H1 (cell line): ENCODE measurements at regions not wholly inside any gene's neighbourhood (a gene's known extent, or its start where the extent isn't known, plus 50 kb on each side); places are given as distances from the start of the nearest gene placed in this dataset.

ENCODE experiments used
- CTCF ChIA-PET: fragments of 300-600 bp; sonication (Branson Sonifier 250); formaldehyde crosslinking; loops from one replicate; lab custom pipeline; 2021; ENCODE audit not compliant: partially characterized antibody; lab: Charles Lee
- POLR2A ChIA-PET: fragments of 300-600 bp; sonication (Branson Sonifier 250); formaldehyde crosslinking; loops from one replicate; lab custom pipeline; 2021; ENCODE audit warnings: inconsistent platforms; ENCODE audit not compliant: partially characterized antibody; lab: Charles Lee
- DNase-seq, 2 experiments: peaks; one replicate each; pipeline versions ENCODE4 v3.0.0 to v3.0.0-alpha.2; 2010 to 2022; ENCODE audit warnings: low spot score in 2 of 2, low read depth in 1 of 2, mixed read lengths in 1 of 2
- FAIRE-seq: peaks from 2 replicates; lab custom pipeline; 2011; peaks lifted over from hg19 to GRCh38; lab: Jason Lieb, UNC
- H2AFZ ChIP-seq: 2 replicates; pipeline ENCODE4 v1.8.1; 2012; ENCODE audit warnings: low read length, inconsistent platforms
- H2AK5ac ChIP-seq: 2 replicates; pipeline ENCODE4 v1.6.1; 2013; ENCODE audit warnings: low read depth, low read length
- H2BK120ac ChIP-seq: replicated peaks from 2 replicates; pipeline ENCODE3; 2013; ENCODE audit warnings: low read depth, low read length, inconsistent platforms
- H2BK12ac ChIP-seq: 2 replicates; pipeline ENCODE4 v1.6.1; 2013; ENCODE audit warnings: low read depth, low read length
- H2BK15ac ChIP-seq: 2 replicates; pipeline ENCODE4 v1.6.1; 2013; ENCODE audit warnings: low read length
- H2BK20ac ChIP-seq: 2 replicates; pipeline ENCODE4 v1.6.1; 2013; ENCODE audit warnings: low read length
- H2BK5ac ChIP-seq: 2 replicates; pipeline ENCODE4 v1.6.1; 2013; ENCODE audit warnings: low read depth, low read length
- H3K14ac ChIP-seq: 2 replicates; pipeline ENCODE4 v1.6.1; 2013; ENCODE audit warnings: inconsistent platforms; ENCODE audit not compliant: insufficient read length
- H3K18ac ChIP-seq: 2 replicates; pipeline ENCODE4 v1.6.1; 2013; ENCODE audit warnings: low read length; ENCODE audit errors: extremely low read depth
- H3K23ac ChIP-seq: 2 replicates; pipeline ENCODE4 v1.6.1; 2013; ENCODE audit warnings: inconsistent platforms; ENCODE audit not compliant: insufficient read length
- H3K23me2 ChIP-seq: 2 replicates; pipeline ENCODE4 v1.6.1; 2013; ENCODE audit warnings: low read depth, low read length
- H3K27ac ChIP-seq: 2 replicates; pipeline ENCODE4 v1.6.1; 2011; ENCODE audit warnings: low read depth, low read length, inconsistent platforms
- H3K27me3 ChIP-seq, 4 experiments: replicated peaks in 1 of 4; 1 replicate in 1 of 4; 2 replicates in 3 of 4; pipeline versions ENCODE4 v1.6.1 to v1.8.1; 2011 to 2013; ENCODE audit warnings: low read length in 3 of 4, mild to moderate bottlenecking in 3 of 4, inconsistent platforms in 2 of 4, mixed read lengths in 2 of 4, moderate library complexity in 1 of 4; ENCODE audit not compliant: control insufficient read depth in 3 of 4, insufficient read depth in 3 of 4; ENCODE audit errors: extremely low read depth in 1 of 4
- H3K36me3 ChIP-seq, 4 experiments: 2 replicates each; pipeline versions ENCODE4 v1.6.1 to v1.8.1; 2011 to 2013; ENCODE audit warnings: mild to moderate bottlenecking in 4 of 4, low read length in 3 of 4, moderate library complexity in 2 of 4, control low read depth in 1 of 4, inconsistent platforms in 1 of 4; ENCODE audit not compliant: insufficient read depth in 4 of 4, control insufficient read depth in 2 of 4
- H3K4ac ChIP-seq: replicated peaks from 2 replicates; pipeline ENCODE3; 2013; ENCODE audit warnings: low read length, low read depth, mixed read lengths, inconsistent platforms; ENCODE audit not compliant: insufficient read length
- H3K4me1 ChIP-seq, 4 experiments: replicated peaks in 1 of 4; 1 replicate in 1 of 4; 2 replicates in 3 of 4; pipeline versions ENCODE4 v1.6.1 to v1.8.1; 2011 to 2013; ENCODE audit warnings: low read length in 3 of 4, inconsistent platforms in 2 of 4, mixed read lengths in 1 of 4; ENCODE audit not compliant: insufficient read depth in 4 of 4, control insufficient read depth in 3 of 4
- H3K4me2 ChIP-seq, 2 experiments: 2 replicates each; pipeline versions ENCODE4 v1.6.1 to v1.8.1; 2011 to 2013; ENCODE audit warnings: low read depth in 2 of 2, low read length in 2 of 2, control low read depth in 1 of 2, inconsistent platforms in 1 of 2, mild to moderate bottlenecking in 1 of 2; ENCODE audit not compliant: insufficient read depth in 1 of 2
- H3K4me3 ChIP-seq, 4 experiments: fragments of 200-600, 300-600 bp in 1 of 4; sonication (generic), shearing (Covaris generic), sonication (Bioruptor Twin) in 1 of 4; 2 replicates each; pipeline versions ENCODE4 v1.5.1 to v1.8.1; 2011 to 2016; ENCODE audit warnings: low read length in 4 of 4, low read depth in 3 of 4, control low read depth in 2 of 4, inconsistent platforms in 2 of 4, mild to moderate bottlenecking in 2 of 4, mixed read lengths in 1 of 4, moderate library complexity in 1 of 4; ENCODE audit not compliant: insufficient read depth in 2 of 4; ENCODE audit errors: extremely low read depth in 1 of 4
- H3K56ac ChIP-seq: replicated peaks from 2 replicates; pipeline ENCODE3; 2013; ENCODE audit warnings: low read depth, mild to moderate bottlenecking, mixed read lengths, low read length, inconsistent platforms; ENCODE audit not compliant: insufficient read length
- H3K79me1 ChIP-seq: 2 replicates; pipeline ENCODE4 v1.6.1; 2013; ENCODE audit warnings: low read depth, low read length, control low read depth
- H3K79me2 ChIP-seq, 2 experiments: 2 replicates each; pipeline versions ENCODE4 v1.6.1 to v1.8.1; 2012 to 2013; ENCODE audit warnings: low read length in 2 of 2, mild to moderate bottlenecking in 2 of 2, inconsistent platforms in 1 of 2; ENCODE audit not compliant: insufficient read depth in 2 of 2, control insufficient read depth in 1 of 2
- H3K9ac ChIP-seq, 4 experiments: replicated peaks in 1 of 4; 1 replicate in 1 of 4; 2 replicates in 3 of 4; pipeline versions ENCODE4 v1.6.1 to v1.8.1; 2011 to 2013; ENCODE audit warnings: low read depth in 3 of 4, low read length in 3 of 4, control low read depth in 2 of 4, mild to moderate bottlenecking in 2 of 4, moderate library complexity in 2 of 4, inconsistent platforms in 1 of 4; ENCODE audit errors: extremely low read depth in 1 of 4
- H3K9me3 ChIP-seq, 2 experiments: 2 replicates each; pipeline versions ENCODE4 v1.6.1 to v1.8.1; 2012 to 2013; ENCODE audit warnings: mild to moderate bottlenecking in 2 of 2, moderate library complexity in 2 of 2, control low read depth in 1 of 2, inconsistent platforms in 1 of 2, low read depth in 1 of 2, low read length in 1 of 2, mixed read lengths in 1 of 2; ENCODE audit not compliant: insufficient read depth in 2 of 2
- H4K20me1 ChIP-seq, 2 experiments: replicated peaks in 1 of 2; 2 replicates each; pipeline versions ENCODE3 to v1.8.1; 2011 to 2013; ENCODE audit warnings: inconsistent platforms in 2 of 2, low read length in 2 of 2, mild to moderate bottlenecking in 1 of 2; ENCODE audit not compliant: insufficient read depth in 2 of 2, control insufficient read depth in 1 of 2
- H4K5ac ChIP-seq: 2 replicates; pipeline ENCODE4 v1.6.1; 2013; ENCODE audit warnings: low read length, low read depth, mixed read lengths, inconsistent platforms; ENCODE audit not compliant: insufficient read length
- H4K8ac ChIP-seq: 2 replicates; pipeline ENCODE4 v1.8.0; 2013; ENCODE audit warnings: mild to moderate bottlenecking, moderate library complexity, low read length, inconsistent platforms; ENCODE audit not compliant: insufficient read depth; ENCODE audit errors: extremely low read depth
- H4K91ac ChIP-seq: replicated peaks from 2 replicates; pipeline ENCODE3; 2013; ENCODE audit warnings: low read length, mixed read lengths, inconsistent platforms; ENCODE audit not compliant: insufficient read length
- ATF2 ChIP-seq: IDR thresholded peaks from 2 replicates; pipeline ENCODE4 v1.6.1; 2012; ENCODE audit warnings: low read length, inconsistent platforms
- BACH1 ChIP-seq: IDR thresholded peaks from 2 replicates; pipeline ENCODE4 v1.6.1; 2012; ENCODE audit warnings: low read length, improper control_type of control experiment
- BRCA1 ChIP-seq: IDR thresholded peaks from 2 replicates; pipeline ENCODE4 v1.6.1; 2012; ENCODE audit warnings: low read depth, low read length, improper control_type of control experiment
- CHD1 ChIP-seq: IDR thresholded peaks from 2 replicates; pipeline ENCODE4 v1.6.1; 2012; ENCODE audit warnings: low read depth, low read length, improper control_type of control experiment
- E2F6 ChIP-seq: IDR thresholded peaks from 2 replicates; pipeline ENCODE4 v1.6.1; 2012; ENCODE audit warnings: inconsistent platforms
- EZH2 ChIP-seq: fragments of 200-600 bp; sonication (generic); IDR thresholded peaks from 2 replicates; pipeline ENCODE4 v1.7.1; 2012; ENCODE audit warnings: low read depth, mild to moderate bottlenecking, moderate library complexity, low read length, inconsistent platforms; ENCODE audit not compliant: severe bottlenecking
- FOSL1 ChIP-seq: IDR thresholded peaks from 2 replicates; pipeline ENCODE4 v1.6.1; 2011; ENCODE audit warnings: mild to moderate bottlenecking, low read depth, low read length, moderate library complexity; ENCODE audit not compliant: insufficient read depth
- RXRA ChIP-seq: IDR thresholded peaks from 2 replicates; pipeline ENCODE4 v1.6.1; 2011; ENCODE audit warnings: low read depth, mild to moderate bottlenecking, low read length, moderate library complexity; ENCODE audit not compliant: insufficient read depth
- SRF ChIP-seq: IDR thresholded peaks from 2 replicates; pipeline ENCODE4 v1.6.1; 2011; ENCODE audit warnings: mild to moderate bottlenecking, low read depth, low read length, moderate library complexity
- TCF12 ChIP-seq: IDR thresholded peaks from 2 replicates; pipeline ENCODE4 v1.6.1; 2011; ENCODE audit warnings: low read depth, mild to moderate bottlenecking, low read length
- WGBS, 2 experiments: shearing (Covaris generic) in 1 of 2; methylation state at CpG; one replicate each; pipeline versions ENCODE4 v1.1.6 to v1.1.7; 2013 to 2015; ENCODE audit warnings: low lambda C conversion rate in 2 of 2, mixed read lengths in 2 of 2, inconsistent platforms in 1 of 2, low coverage in 1 of 2, missing lambda C conversion rate in 1 of 2; ENCODE audit not compliant: insufficient replicate concordance in 2 of 2, insufficient coverage in 1 of 2, insufficient read length in 1 of 2; ENCODE audit errors: extremely low coverage in 1 of 2, missing lambda C conversion rate in 1 of 2; 5-methylcytosine and 5-hydroxymethylcytosine counted together

GRCh38 chr1:87816646-87817045 lies 488.0 kb downstream of the LMO4 start:
- H3K4ac ChIP-seq, result no peak overlapping the region
- FAIRE-seq, result no peak
- TF ChIP-seq RXRA (no peak), EZH2 (no peak), SRF (no peak), E2F6 (no peak), FOSL1 (no peak), CHD1 (no peak), BACH1 (no peak), BRCA1 (no peak), ATF2 (no peak), TCF12 (no peak)

More at GRCh38 chr1:87816646-87817045, 488.0 kb downstream of the LMO4 start:
- H3K14ac ChIP-seq, result no peak overlapping the region
- 0 out of 7 replicates have a peak, but pooled peaks cover 0 to 1% (median 0%) of the 10 kb centered on the region in 4 experiments for H3K4me1 ChIP-seq
- H2BK12ac ChIP-seq, result no peak overlapping the region
- no peak overlapping the region for H2AK5ac ChIP-seq
- H3K4me2 ChIP-seq, result no peak overlapping the region
- H4K91ac ChIP-seq, result no peak overlapping the region
- no peak overlapping the region for H2BK120ac ChIP-seq
- no peak for DNase-seq
- no peaks in the 10 kb centered on the region for H3K23me2 ChIP-seq
- 100% methylated on average over 3 of the region's 3 CpGs; no CpG with 5 or more reads in 1 of the 2 experiments for WGBS, 2 experiments
- H3K9ac ChIP-seq, result no peak overlapping the region
- H2BK15ac ChIP-seq, result no peak overlapping the region
- no peaks in the 10 kb centered on the region for H3K9me3 ChIP-seq
- no peak overlapping the region; the same call in 1 of the 2 replicates for H2AFZ ChIP-seq
- H3K79me2 ChIP-seq, result no peaks in the 10 kb centered on the region
- no peaks in the 10 kb centered on the region for H3K79me1 ChIP-seq
- no peaks in the 10 kb centered on the region for H4K20me1 ChIP-seq
- CTCF ChIA-PET, result no interaction called here
- no peak overlapping the region for H3K27ac ChIP-seq
- H2BK5ac ChIP-seq, result no peak overlapping the region
- H3K4me3 ChIP-seq, result no peak overlapping the region
- H4K5ac ChIP-seq, result no peak overlapping the region
- H3K56ac ChIP-seq, result no peak overlapping the region
- H3K27me3 ChIP-seq, result no peaks in the 10 kb centered on the region
- POLR2A ChIA-PET, result no interaction called here
- H3K23ac ChIP-seq, result no peak overlapping the region
- no peaks in the 10 kb centered on the region for H3K36me3 ChIP-seq
- H3K18ac ChIP-seq, result no peak overlapping the region
- no peak overlapping the region for H4K8ac ChIP-seq
- H2BK20ac ChIP-seq, result no peak overlapping the region
